HG03095 (cell line): ENCODE measurements at regions not wholly inside any gene's neighbourhood (a gene's known extent, or its start where the extent isn't known, plus 50 kb on each side); places are given as distances from the start of the nearest gene placed in this dataset.

ENCODE experiments used
- ATAC-seq: cut with Tn5 transposase; IDR thresholded peaks from one replicate; pipeline ENCODE4 v1.9.1; 2021; ENCODE audit warnings: moderate library complexity; ENCODE audit not compliant: unreplicated experiment

GRCh38 chr21:24290151-24290833 is 1317.0 kb downstream of the MRPL39 start:
- no peak for ATAC-seq

- ATAC-seq: no peak
Measured at GRCh38 chr21:24289539-24289938, 1317.7 kb downstream of the MRPL39 start.

- no peak for ATAC-seq
Measured at GRCh38 chr21:24280596-24280995, 1326.7 kb downstream of the MRPL39 start.

- no peak for ATAC-seq
Measured at GRCh38 chr21:24278711-24279110, 1328.6 kb downstream of the MRPL39 start.

- ATAC-seq: no peak
Measured at GRCh38 chr21:24276204-24276603, 1331.1 kb downstream of the MRPL39 start.

GRCh38 chr21:24275616-24276015 is 1331.7 kb downstream of the MRPL39 start:
- no peak for ATAC-seq

GRCh38 chr21:24272521-24272938 is 1334.8 kb downstream of the MRPL39 start:
- ATAC-seq: no peak

- no peak for ATAC-seq
Measured at GRCh38 chr21:24265987-24266386, 1341.3 kb downstream of the MRPL39 start.

- ATAC-seq: no peak
Measured at GRCh38 chr21:24260751-24261150, 1346.5 kb downstream of the MRPL39 start.

GRCh38 chr21:24259241-24259640 is 1348.0 kb downstream of the MRPL39 start:
- ATAC-seq: no peak

- no peak for ATAC-seq
Measured at GRCh38 chr21:24255591-24255990, 1351.7 kb downstream of the MRPL39 start.

- ATAC-seq: no peak
Measured at GRCh38 chr21:24225431-24225830, 1381.8 kb downstream of the MRPL39 start.

GRCh38 chr21:24224422-24224821 is 1382.9 kb downstream of the MRPL39 start:
- ATAC-seq: no peak

GRCh38 chr21:24223624-24224023 is 1383.7 kb downstream of the MRPL39 start:
- no peak for ATAC-seq

GRCh38 chr21:24222676-24223075 is 1384.6 kb downstream of the MRPL39 start:
- ATAC-seq: no peak

- no peak for ATAC-seq
Measured at GRCh38 chr21:24220446-24220845, 1386.8 kb downstream of the MRPL39 start.

GRCh38 chr21:24217151-24217550 is 1390.1 kb downstream of the MRPL39 start:
- no peak for ATAC-seq

GRCh38 chr21:24210130-24210529 is 1397.2 kb downstream of the MRPL39 start:
- ATAC-seq: no peak

GRCh38 chr21:24208562-24209260 is 1398.6 kb downstream of the MRPL39 start:
- no peak for ATAC-seq

- ATAC-seq: no peak
Measured at GRCh38 chr21:24205319-24205718, 1402.0 kb downstream of the MRPL39 start.

GRCh38 chr21:24204641-24205040 is 1402.6 kb downstream of the MRPL39 start:
- no peak for ATAC-seq

GRCh38 chr21:24200052-24200451 is 1407.2 kb downstream of the MRPL39 start:
- ATAC-seq: no peak

GRCh38 chr21:24197923-24198322 is 1409.4 kb downstream of the MRPL39 start:
- no peak for ATAC-seq
